GM12878 (cell line): ENCODE measurements at regions not wholly inside any gene's neighbourhood (a gene's known extent, or its start where the extent isn't known, plus 50 kb on each side); places are given as distances from the start of the nearest gene placed in this dataset.

Experiments
- ATAC-seq: fragments of 200-7000 bp; cut with Tn5 transposase; 3 replicates; pipeline ENCODE4 v1.9.1; 2020; ENCODE audit warnings: mild to moderate bottlenecking, moderate library complexity
- BruUV-seq: library from RNA; stranded (reverse); fragments of 400-500 nt; replicated peaks from 2 replicates; lab custom pipeline; 2021; lab: Mats Ljungman, UMichigan
- CTCF ChIA-PET: fragments of 300-600 bp; sonication (Branson Sonifier 250); formaldehyde crosslinking; extraction: SDS; loops from one replicate; lab custom pipeline; 2021; ENCODE audit warnings: inconsistent platforms; lab: Yijun Ruan, JAX
- POLR2A ChIA-PET: fragments of 350-600 bp; formaldehyde crosslinking; extraction: SDS; loops from one replicate; lab custom pipeline; 2021; ENCODE audit warnings: inconsistent platforms; lab: Charles Lee
- RAD21 ChIA-PET: fragments of 300-600 bp; sonication (Branson Sonifier 250); formaldehyde crosslinking; loops from one replicate; lab custom pipeline; 2023; ENCODE audit warnings: antibody characterized with exemption; ENCODE audit not compliant: unreplicated experiment; lab: Charles Lee
- SMC1A ChIA-PET: fragments of 300-600 bp; sonication (Branson Sonifier 250); formaldehyde crosslinking; loops from one replicate; lab custom pipeline; 2023; ENCODE audit not compliant: unreplicated experiment, uncharacterized antibody; lab: Charles Lee
- DNase-seq: peaks from one replicate; pipeline ENCODE4 v3.0.0-alpha.2; 2011; ENCODE audit warnings: low read depth, low spot score
- FAIRE-seq: peaks from 3 replicates; lab custom pipeline; 2011; peaks lifted over from hg19 to GRCh38; lab: Jason Lieb, UNC
- H2AFZ ChIP-seq: 2 replicates; pipeline ENCODE4 v1.6.0; 2011; ENCODE audit warnings: low read depth, low read length, control low read depth; ENCODE audit not compliant: control insufficient read depth
- H3K27ac ChIP-seq: 2 replicates; pipeline ENCODE4 v1.5.1; 2011; ENCODE audit warnings: control low read depth; ENCODE audit not compliant: control insufficient read depth, insufficient read depth
- H3K27me3 ChIP-seq, 2 experiments: replicated peaks in 1 of 2; 2 replicates each; pipeline versions ENCODE4 v1.6.0 to v1.6.1; 2011; ENCODE audit warnings: low read length in 1 of 2; ENCODE audit not compliant: control insufficient read depth in 2 of 2, insufficient read depth in 2 of 2
- H3K36me3 ChIP-seq, 2 experiments: 2 replicates each; pipeline ENCODE4 v1.5.1; 2011; ENCODE audit warnings: low read length in 1 of 2; ENCODE audit not compliant: control insufficient read depth in 2 of 2, insufficient read depth in 2 of 2
- H3K4me1 ChIP-seq: 2 replicates; pipeline ENCODE4 v1.6.1; 2011; ENCODE audit warnings: mild to moderate bottlenecking, low read length, moderate library complexity, mixed read lengths; ENCODE audit not compliant: control insufficient read depth, insufficient read depth
- H3K4me2 ChIP-seq: 2 replicates; pipeline ENCODE4 v1.6.0; 2011; ENCODE audit warnings: control low read depth; ENCODE audit not compliant: control insufficient read depth, insufficient read depth
- H3K4me3 ChIP-seq: fragments of 200-600 bp; sonication (generic); 2 replicates; pipeline ENCODE4 v1.5.1; 2016
- H3K79me2 ChIP-seq: 2 replicates; pipeline ENCODE4 v1.6.0; 2011; ENCODE audit warnings: low read length; ENCODE audit not compliant: control insufficient read depth, insufficient read depth
- H3K9ac ChIP-seq: 2 replicates; pipeline ENCODE4 v1.8.0; 2011; ENCODE audit warnings: low read length, control low read depth, mixed read lengths; ENCODE audit not compliant: control insufficient read depth, insufficient read depth
- H3K9me3 ChIP-seq: replicated peaks from 3 replicates; pipeline ENCODE4 v1.5.1; 2011; ENCODE audit warnings: mild to moderate bottlenecking, low read length; ENCODE audit not compliant: control insufficient read depth, insufficient read depth
- H4K20me1 ChIP-seq: 2 replicates; pipeline ENCODE4 v1.6.0; 2011; ENCODE audit not compliant: control insufficient read depth, insufficient read depth
- BRCA1 ChIP-seq: IDR thresholded peaks from 2 replicates; pipeline ENCODE4 v1.6.1; 2011; ENCODE audit warnings: low read depth, low read length, improper control_type of control experiment
- CREM ChIP-seq: IDR thresholded peaks from 2 replicates; pipeline ENCODE4 v1.6.1; 2014; ENCODE audit warnings: antibody characterized with exemption, low read depth
- ETV6 ChIP-seq, 2 experiments: fragments of 450-650 bp in 1 of 2; IDR thresholded peaks in 1 of 2; conservative IDR thresholded peaks in 1 of 2; 2 replicates each; pipeline ENCODE4 v1.6.1; 2014; ENCODE audit warnings: antibody characterized with exemption in 1 of 2, borderline replicate concordance in 1 of 2, low read depth in 1 of 2, mild to moderate bottlenecking in 1 of 2, moderate library complexity in 1 of 2
- EZH2 ChIP-seq: IDR thresholded peaks from 2 replicates; pipeline ENCODE4 v1.6.1; 2012; ENCODE audit warnings: low read depth, mild to moderate bottlenecking, control low read depth, inconsistent platforms, low read length, borderline replicate concordance; ENCODE audit not compliant: control insufficient read depth
- IKZF2 ChIP-seq, 2 experiments: fragments of 450-650 bp; IDR thresholded peaks; 2 replicates each; pipeline ENCODE4 v1.6.1; 2017; ENCODE audit warnings: mild to moderate bottlenecking in 2 of 2, moderate library complexity in 2 of 2
- MTA3 ChIP-seq: IDR thresholded peaks from 2 replicates; pipeline ENCODE4 v1.6.1; 2012; ENCODE audit warnings: low read length, inconsistent platforms, borderline replicate concordance
- NFYA ChIP-seq: IDR thresholded peaks from 2 replicates; pipeline ENCODE4 v1.6.1; 2011; ENCODE audit warnings: low read depth, mild to moderate bottlenecking, low read length, improper control_type of control experiment, borderline replicate concordance
- RFX5 ChIP-seq: IDR thresholded peaks from 2 replicates; pipeline ENCODE4 v1.6.1; 2011; ENCODE audit warnings: low read depth, low read length, improper control_type of control experiment
- SP1 ChIP-seq: IDR thresholded peaks from one replicate; pipeline ENCODE4 v1.6.1; 2011; ENCODE audit warnings: low read depth, low read length
- SREBF1 ChIP-seq: IDR thresholded peaks from 2 replicates; pipeline ENCODE4 v1.6.1; 2012; ENCODE audit warnings: mild to moderate bottlenecking, low read length
- SRF ChIP-seq, 2 experiments: IDR thresholded peaks; 2 replicates each; pipeline ENCODE4 v1.6.1; 2011; ENCODE audit warnings: low read depth in 2 of 2, low read length in 2 of 2, mild to moderate bottlenecking in 1 of 2, moderate library complexity in 1 of 2
- SUZ12 ChIP-seq: fragments of 200-600 bp; sonication (generic); IDR thresholded peaks from one replicate; pipeline ENCODE4 v1.6.1; 2018; ENCODE audit warnings: antibody characterized with exemption, mild to moderate bottlenecking; ENCODE audit not compliant: unreplicated experiment
- YBX1 ChIP-seq: fragments of 450-650 bp; IDR thresholded peaks from 2 replicates; pipeline ENCODE4 v1.6.1; 2016; ENCODE audit warnings: antibody characterized with exemption
- in situ Hi-C: fragments of 300-500 bp; cut with MboI; formaldehyde crosslinking; loops from 9 replicates; pipeline ENCODE4 v1.14.3; 2018; ENCODE audit warnings: mixed read lengths
- intact Hi-C: fragments of 100-400 bp; cut with micrococcal nuclease; formaldehyde crosslinking; loops from one replicate; pipeline ENCODE4 v1.14.2; 2022; ENCODE audit not compliant: unreplicated experiment
- TF ChIP-seq, protein P1 (sequence below): IDR thresholded peaks from 2 replicates; pipeline ENCODE4 v1.6.1; 2011; ENCODE audit warnings: low read depth, low read length, improper control_type of control experiment, borderline replicate concordance
- TF ChIP-seq, protein P2 (sequence below): fragments of 450-650 bp; IDR thresholded peaks from 2 replicates; pipeline ENCODE4 v1.6.1; 2017; ENCODE audit warnings: mild to moderate bottlenecking
- TF ChIP-seq, protein P3 (sequence below): IDR thresholded peaks from 2 replicates; pipeline ENCODE4 v1.6.1; 2012; ENCODE audit warnings: improper control_type of control experiment, low read depth, low read length; ENCODE audit not compliant: insufficient replicate concordance
- TF ChIP-seq, protein P4 (sequence below): fragments of 450-650 bp; IDR thresholded peaks from 2 replicates; pipeline ENCODE4 v1.6.1; 2017; ENCODE audit warnings: low read depth, mild to moderate bottlenecking, moderate library complexity

DNA sequence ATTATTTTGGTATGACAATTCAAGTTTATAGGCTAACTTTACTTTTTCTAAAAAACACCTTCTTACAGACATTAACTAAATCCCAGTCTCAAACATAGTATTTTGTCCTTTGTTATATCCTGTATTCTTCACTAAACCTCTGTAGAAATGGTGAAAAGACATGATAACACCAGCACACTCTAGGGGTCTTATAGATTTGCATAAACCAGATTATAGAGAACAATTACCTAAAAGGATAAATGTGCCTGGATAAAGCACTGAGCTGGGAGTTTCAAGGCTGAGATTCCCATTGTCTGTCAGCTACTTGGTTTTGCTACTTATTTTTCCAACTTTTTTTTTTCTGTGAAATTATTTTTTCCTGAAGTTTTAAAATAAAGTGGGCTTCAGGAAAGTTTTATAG lies 1288.6 kb upstream of the TMPRSS15 start:
- TF ChIP-seq EZH2 (no peak), RFX5 (no peak), CREM (no peak), SREBF1 (no peak), SRF (IDR thresholded peaks at IDR 0.05; ENCODE audit: low read depth in 2 of 2, low read length in 2 of 2) (no peak), SUZ12 (no peak), IKZF2 (IDR thresholded peaks at IDR 0.05) (no peak), ETV6 (conservative IDR thresholded peaks at IDR 0.05 in 1 of 2, IDR thresholded peaks at IDR 0.05 in 1 of 2; ENCODE audit: borderline replicate concordance in 1 of 2, low read depth in 1 of 2) (no peak), YBX1 (no peak), MTA3 (no peak), BRCA1 (no peak), SP1 (no peak), NFYA (no peak)
- TF ChIP-seq, protein P1, sequence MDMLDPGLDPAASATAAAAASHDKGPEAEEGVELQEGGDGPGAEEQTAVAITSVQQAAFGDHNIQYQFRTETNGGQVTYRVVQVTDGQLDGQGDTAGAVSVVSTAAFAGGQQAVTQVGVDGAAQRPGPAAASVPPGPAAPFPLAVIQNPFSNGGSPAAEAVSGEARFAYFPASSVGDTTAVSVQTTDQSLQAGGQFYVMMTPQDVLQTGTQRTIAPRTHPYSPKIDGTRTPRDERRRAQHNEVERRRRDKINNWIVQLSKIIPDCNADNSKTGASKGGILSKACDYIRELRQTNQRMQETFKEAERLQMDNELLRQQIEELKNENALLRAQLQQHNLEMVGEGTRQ, result no peak
- TF ChIP-seq, protein P2, sequence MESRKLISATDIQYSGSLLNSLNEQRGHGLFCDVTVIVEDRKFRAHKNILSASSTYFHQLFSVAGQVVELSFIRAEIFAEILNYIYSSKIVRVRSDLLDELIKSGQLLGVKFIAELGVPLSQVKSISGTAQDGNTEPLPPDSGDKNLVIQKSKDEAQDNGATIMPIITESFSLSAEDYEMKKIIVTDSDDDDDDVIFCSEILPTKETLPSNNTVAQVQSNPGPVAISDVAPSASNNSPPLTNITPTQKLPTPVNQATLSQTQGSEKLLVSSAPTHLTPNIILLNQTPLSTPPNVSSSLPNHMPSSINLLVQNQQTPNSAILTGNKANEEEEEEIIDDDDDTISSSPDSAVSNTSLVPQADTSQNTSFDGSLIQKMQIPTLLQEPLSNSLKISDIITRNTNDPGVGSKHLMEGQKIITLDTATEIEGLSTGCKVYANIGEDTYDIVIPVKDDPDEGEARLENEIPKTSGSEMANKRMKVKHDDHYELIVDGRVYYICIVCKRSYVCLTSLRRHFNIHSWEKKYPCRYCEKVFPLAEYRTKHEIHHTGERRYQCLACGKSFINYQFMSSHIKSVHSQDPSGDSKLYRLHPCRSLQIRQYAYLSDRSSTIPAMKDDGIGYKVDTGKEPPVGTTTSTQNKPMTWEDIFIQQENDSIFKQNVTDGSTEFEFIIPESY, result no peak
- TF ChIP-seq, protein P3, sequence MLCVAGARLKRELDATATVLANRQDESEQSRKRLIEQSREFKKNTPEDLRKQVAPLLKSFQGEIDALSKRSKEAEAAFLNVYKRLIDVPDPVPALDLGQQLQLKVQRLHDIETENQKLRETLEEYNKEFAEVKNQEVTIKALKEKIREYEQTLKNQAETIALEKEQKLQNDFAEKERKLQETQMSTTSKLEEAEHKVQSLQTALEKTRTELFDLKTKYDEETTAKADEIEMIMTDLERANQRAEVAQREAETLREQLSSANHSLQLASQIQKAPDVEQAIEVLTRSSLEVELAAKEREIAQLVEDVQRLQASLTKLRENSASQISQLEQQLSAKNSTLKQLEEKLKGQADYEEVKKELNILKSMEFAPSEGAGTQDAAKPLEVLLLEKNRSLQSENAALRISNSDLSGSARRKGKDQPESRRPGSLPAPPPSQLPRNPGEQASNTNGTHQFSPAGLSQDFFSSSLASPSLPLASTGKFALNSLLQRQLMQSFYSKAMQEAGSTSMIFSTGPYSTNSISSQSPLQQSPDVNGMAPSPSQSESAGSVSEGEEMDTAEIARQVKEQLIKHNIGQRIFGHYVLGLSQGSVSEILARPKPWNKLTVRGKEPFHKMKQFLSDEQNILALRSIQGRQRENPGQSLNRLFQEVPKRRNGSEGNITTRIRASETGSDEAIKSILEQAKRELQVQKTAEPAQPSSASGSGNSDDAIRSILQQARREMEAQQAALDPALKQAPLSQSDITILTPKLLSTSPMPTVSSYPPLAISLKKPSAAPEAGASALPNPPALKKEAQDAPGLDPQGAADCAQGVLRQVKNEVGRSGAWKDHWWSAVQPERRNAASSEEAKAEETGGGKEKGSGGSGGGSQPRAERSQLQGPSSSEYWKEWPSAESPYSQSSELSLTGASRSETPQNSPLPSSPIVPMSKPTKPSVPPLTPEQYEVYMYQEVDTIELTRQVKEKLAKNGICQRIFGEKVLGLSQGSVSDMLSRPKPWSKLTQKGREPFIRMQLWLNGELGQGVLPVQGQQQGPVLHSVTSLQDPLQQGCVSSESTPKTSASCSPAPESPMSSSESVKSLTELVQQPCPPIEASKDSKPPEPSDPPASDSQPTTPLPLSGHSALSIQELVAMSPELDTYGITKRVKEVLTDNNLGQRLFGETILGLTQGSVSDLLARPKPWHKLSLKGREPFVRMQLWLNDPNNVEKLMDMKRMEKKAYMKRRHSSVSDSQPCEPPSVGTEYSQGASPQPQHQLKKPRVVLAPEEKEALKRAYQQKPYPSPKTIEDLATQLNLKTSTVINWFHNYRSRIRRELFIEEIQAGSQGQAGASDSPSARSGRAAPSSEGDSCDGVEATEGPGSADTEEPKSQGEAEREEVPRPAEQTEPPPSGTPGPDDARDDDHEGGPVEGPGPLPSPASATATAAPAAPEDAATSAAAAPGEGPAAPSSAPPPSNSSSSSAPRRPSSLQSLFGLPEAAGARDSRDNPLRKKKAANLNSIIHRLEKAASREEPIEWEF, result no peak
- TF ChIP-seq, protein P4, sequence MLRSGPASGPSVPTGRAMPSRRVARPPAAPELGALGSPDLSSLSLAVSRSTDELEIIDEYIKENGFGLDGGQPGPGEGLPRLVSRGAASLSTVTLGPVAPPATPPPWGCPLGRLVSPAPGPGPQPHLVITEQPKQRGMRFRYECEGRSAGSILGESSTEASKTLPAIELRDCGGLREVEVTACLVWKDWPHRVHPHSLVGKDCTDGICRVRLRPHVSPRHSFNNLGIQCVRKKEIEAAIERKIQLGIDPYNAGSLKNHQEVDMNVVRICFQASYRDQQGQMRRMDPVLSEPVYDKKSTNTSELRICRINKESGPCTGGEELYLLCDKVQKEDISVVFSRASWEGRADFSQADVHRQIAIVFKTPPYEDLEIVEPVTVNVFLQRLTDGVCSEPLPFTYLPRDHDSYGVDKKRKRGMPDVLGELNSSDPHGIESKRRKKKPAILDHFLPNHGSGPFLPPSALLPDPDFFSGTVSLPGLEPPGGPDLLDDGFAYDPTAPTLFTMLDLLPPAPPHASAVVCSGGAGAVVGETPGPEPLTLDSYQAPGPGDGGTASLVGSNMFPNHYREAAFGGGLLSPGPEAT, result no peak
- H3K4me1 ChIP-seq, result no peaks in the 10 kb centered on the region
- ChIA-PET POLR2A (no interaction called here), SMC1A (no interaction called here), RAD21 (interaction anchor here (0.5 kb wide), 1 partner anchor 470 kb away, joined by 3 read pairs; no protein-coding TSS in a partner anchor), CTCF (no interaction called here)
- no peak for FAIRE-seq
- no peaks in the 10 kb centered on the region for H4K20me1 ChIP-seq
- no peak overlapping the region for H3K4me2 ChIP-seq
- in situ Hi-C loops, result no loop called here
- H3K9me3 ChIP-seq, result no peaks in the 10 kb centered on the region; the same call in 2 of the 3 replicates
- H3K4me3 ChIP-seq, result no peak overlapping the region
- H3K36me3 ChIP-seq, result no peaks in the 10 kb centered on the region
- H3K27ac ChIP-seq, result no peak overlapping the region
- H3K27me3 ChIP-seq, result no peaks in the 10 kb centered on the region
- H3K79me2 ChIP-seq, result no peaks in the 10 kb centered on the region
- no peak overlapping the region for H2AFZ ChIP-seq
- intact Hi-C loops, result no loop called here
- H3K9ac ChIP-seq, result no peak overlapping the region
- ATAC-seq, result no peak
- no TSS peak for BruUV-seq
- no peak for DNase-seq
